ENCODE measurements at regions not wholly inside any gene's neighbourhood (a gene's known extent, or its start where the extent isn't known, plus 50 kb on each side); places are given as distances from the start of the nearest gene placed in this dataset.
"Not testable (repeated sequence)": the region's sequence is repeated elsewhere in the genome, so short reads cannot be mapped to it uniquely, and the experiment has no call there.

GRCh38 chr3:106446271-106446670, 577.5 kb upstream of the CBLB start:
- no peak overlapping the region for H3K4me3 Mint-ChIP-seq (ENCODE audit: unreplicated experiment)
- H3K36me3 Mint-ChIP-seq (ENCODE audit: unreplicated experiment): peaks cover 12% of the 10 kb centered on the region
- no peak for DNase-seq
- H3K27me3 Mint-ChIP-seq (ENCODE audit: unreplicated experiment): no peaks in the 10 kb centered on the region
- H3K4me1 Mint-ChIP-seq (ENCODE audit: low read depth, unreplicated experiment): peaks cover 35% of the 10 kb centered on the region
- no peak for TF ChIP-seq CTCF (IDR thresholded peaks at IDR 0.05; ENCODE audit: partially characterized antibody, unreplicated experiment)
- H3K9me3 Mint-ChIP-seq (ENCODE audit: unreplicated experiment): peaks cover 7% of the 10 kb centered on the region
- peak overlapping the region; percentile 60 for H3K27ac Mint-ChIP-seq (ENCODE audit: unreplicated experiment)

- peaks cover 7% of the 10 kb centered on the region for H3K9me3 Mint-ChIP-seq (ENCODE audit: unreplicated experiment)
These were observed 579.0 kb upstream of the CBLB start for GRCh38 chr3:106447723-106448301.

GRCh38 chr3:106448372-106448966, 579.7 kb upstream of the CBLB start:
- peaks cover 25% of the 10 kb centered on the region for H3K4me1 Mint-ChIP-seq (ENCODE audit: low read depth, unreplicated experiment)
- H3K36me3 Mint-ChIP-seq (ENCODE audit: unreplicated experiment): peaks cover 12% of the 10 kb centered on the region
- not testable (repeated sequence) for H3K27me3 Mint-ChIP-seq (ENCODE audit: unreplicated experiment); H3K4me3 Mint-ChIP-seq (ENCODE audit: unreplicated experiment); DNase-seq; H3K9me3 Mint-ChIP-seq (ENCODE audit: unreplicated experiment); H3K27ac Mint-ChIP-seq (ENCODE audit: unreplicated experiment)

More at GRCh38 chr3:106447723-106448301, 579.0 kb upstream of the CBLB start:
- H3K4me1 Mint-ChIP-seq (ENCODE audit: low read depth, unreplicated experiment): peaks cover 30% of the 10 kb centered on the region
- H3K4me3 Mint-ChIP-seq (ENCODE audit: unreplicated experiment): no peak overlapping the region
- DNase-seq: no peak
- H3K27ac Mint-ChIP-seq (ENCODE audit: unreplicated experiment): no peak overlapping the region
- H3K36me3 Mint-ChIP-seq (ENCODE audit: unreplicated experiment): peaks cover 12% of the 10 kb centered on the region
- TF ChIP-seq CTCF (IDR thresholded peaks at IDR 0.05; ENCODE audit: partially characterized antibody, unreplicated experiment): no peak
- H3K27me3 Mint-ChIP-seq (ENCODE audit: unreplicated experiment): no peaks in the 10 kb centered on the region

GRCh38 chr3:106452096-106452495, 583.3 kb upstream of the CBLB start:
- TF ChIP-seq CTCF (IDR thresholded peaks at IDR 0.05; ENCODE audit: partially characterized antibody, unreplicated experiment): no peak
- H3K36me3 Mint-ChIP-seq (ENCODE audit: unreplicated experiment): peaks cover 12% of the 10 kb centered on the region
- H3K9me3 Mint-ChIP-seq (ENCODE audit: unreplicated experiment): peaks cover 3% of the 10 kb centered on the region
- no peaks in the 10 kb centered on the region for H3K27me3 Mint-ChIP-seq (ENCODE audit: unreplicated experiment)
- H3K4me3 Mint-ChIP-seq (ENCODE audit: unreplicated experiment): no peak overlapping the region
- H3K4me1 Mint-ChIP-seq (ENCODE audit: low read depth, unreplicated experiment): peaks cover 3% of the 10 kb centered on the region
- H3K27ac Mint-ChIP-seq (ENCODE audit: unreplicated experiment): no peak overlapping the region
- no peak for DNase-seq

GRCh38 chr3:106454497-106454896, 585.7 kb upstream of the CBLB start:
- no peak overlapping the region for H3K4me3 Mint-ChIP-seq (ENCODE audit: unreplicated experiment)
- H3K4me1 Mint-ChIP-seq (ENCODE audit: low read depth, unreplicated experiment): peaks cover 8% of the 10 kb centered on the region
- TF ChIP-seq CTCF (IDR thresholded peaks at IDR 0.05; ENCODE audit: partially characterized antibody, unreplicated experiment): no peak
- DNase-seq: no peak
- H3K27me3 Mint-ChIP-seq (ENCODE audit: unreplicated experiment): no peaks in the 10 kb centered on the region
- no peaks in the 10 kb centered on the region for H3K9me3 Mint-ChIP-seq (ENCODE audit: unreplicated experiment)
- no peaks in the 10 kb centered on the region for H3K36me3 Mint-ChIP-seq (ENCODE audit: unreplicated experiment)
- no peak overlapping the region for H3K27ac Mint-ChIP-seq (ENCODE audit: unreplicated experiment)

Measured in glutamatergic neuron (in vitro differentiated cells).